Central memory CD8-positive, alpha-beta T cell (primary cell): ENCODE measurements at regions not wholly inside any gene's neighbourhood (a gene's known extent, or its start where the extent isn't known, plus 50 kb on each side); places are given as distances from the start of the nearest gene placed in this dataset.

Experiments
- ATAC-seq: fragments of 150-1000 bp; cut with Tn5 transposase; replicated peaks from 2 replicates; pipeline ENCODE4 v1.10.0; 2022; ENCODE audit warnings: mild to moderate bottlenecking, moderate FRiP score, moderate number of reproducible peaks; ENCODE audit not compliant: poor library complexity, severe bottlenecking; ENCODE audit errors: extremely low read depth
- DNase-seq, 2 donors: peaks; one replicate each; pipeline ENCODE4 v3.0.0; 2021; ENCODE audit warnings: low spot score in 2 of 2
- H3K27ac Mint-ChIP-seq: one replicate; pipeline ENCODE4 v1.8.0; 2022; ENCODE audit warnings: low read depth, mild to moderate bottlenecking, moderate library complexity, mixed read lengths
- H3K27me3 Mint-ChIP-seq: one replicate; pipeline ENCODE4 v1.8.0; 2022; ENCODE audit warnings: mixed read lengths
- H3K36me3 Mint-ChIP-seq: one replicate; pipeline ENCODE4 v1.8.0; 2022; ENCODE audit warnings: mild to moderate bottlenecking, moderate library complexity, mixed read lengths; ENCODE audit not compliant: insufficient read depth
- H3K4me1 Mint-ChIP-seq: one replicate; pipeline ENCODE4 v1.8.0; 2022; ENCODE audit warnings: mixed read lengths
- H3K4me3 Mint-ChIP-seq: one replicate; pipeline ENCODE4 v1.8.0; 2022; ENCODE audit warnings: mild to moderate bottlenecking, moderate library complexity, mixed read lengths
- H3K9me3 Mint-ChIP-seq: one replicate; pipeline ENCODE4 v1.8.0; 2022; ENCODE audit warnings: mixed read lengths

DNA sequence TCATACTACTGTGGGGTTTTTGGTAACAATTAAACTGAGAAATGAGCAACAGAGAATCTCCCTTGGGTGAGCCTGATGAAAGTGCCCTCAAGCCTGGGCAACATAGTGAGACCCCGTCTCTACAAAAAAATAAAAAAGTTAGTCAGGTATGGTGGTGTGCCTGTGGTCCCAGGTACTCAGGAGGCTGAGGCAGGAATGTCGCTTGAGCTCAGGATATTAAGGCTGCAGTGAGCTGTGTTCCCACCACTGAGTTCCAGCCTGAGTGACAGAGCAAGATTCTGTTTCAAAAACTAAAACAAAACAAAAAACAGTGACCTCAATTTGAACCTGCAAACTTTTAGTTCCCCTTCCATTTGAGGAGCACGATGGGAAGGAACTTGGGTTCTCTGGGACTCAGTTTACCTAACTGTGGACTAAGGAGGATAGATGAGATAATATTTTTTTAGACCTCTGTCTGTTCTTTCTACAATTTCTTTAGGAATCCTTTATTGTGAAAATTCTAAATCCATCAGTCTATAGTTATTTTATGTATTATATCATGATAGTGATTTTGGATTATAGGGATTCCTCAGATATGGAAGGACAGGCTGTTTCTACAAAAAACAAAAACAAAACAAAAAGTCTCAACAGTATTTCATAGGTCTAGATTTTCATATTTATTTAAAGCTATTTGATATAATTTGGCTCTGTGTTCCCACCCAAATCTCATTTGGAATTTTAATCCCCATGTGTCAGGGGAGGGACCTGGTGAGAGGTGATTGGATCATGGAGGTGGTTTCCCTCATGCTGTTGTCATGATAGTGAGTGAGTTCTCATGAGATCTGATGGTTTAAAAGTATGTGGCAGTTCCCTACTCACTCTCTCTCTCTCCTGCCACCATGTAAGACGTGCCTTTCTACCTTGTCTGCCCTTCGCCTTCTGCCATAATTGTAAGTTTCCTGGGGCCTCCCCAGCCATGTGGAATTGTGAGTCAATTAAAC is 178.6 kb downstream of the MYCN start:
- no peaks in the 10 kb centered on the region for H3K36me3 Mint-ChIP-seq
- no peak for ATAC-seq
- H3K4me3 Mint-ChIP-seq, result no peak overlapping the region
- DNase-seq, result no peak
- no peak overlapping the region for H3K27ac Mint-ChIP-seq
- H3K27me3 Mint-ChIP-seq, result no peaks in the 10 kb centered on the region
- H3K9me3 Mint-ChIP-seq, result no peaks in the 10 kb centered on the region
- no peaks in the 10 kb centered on the region for H3K4me1 Mint-ChIP-seq

DNA sequence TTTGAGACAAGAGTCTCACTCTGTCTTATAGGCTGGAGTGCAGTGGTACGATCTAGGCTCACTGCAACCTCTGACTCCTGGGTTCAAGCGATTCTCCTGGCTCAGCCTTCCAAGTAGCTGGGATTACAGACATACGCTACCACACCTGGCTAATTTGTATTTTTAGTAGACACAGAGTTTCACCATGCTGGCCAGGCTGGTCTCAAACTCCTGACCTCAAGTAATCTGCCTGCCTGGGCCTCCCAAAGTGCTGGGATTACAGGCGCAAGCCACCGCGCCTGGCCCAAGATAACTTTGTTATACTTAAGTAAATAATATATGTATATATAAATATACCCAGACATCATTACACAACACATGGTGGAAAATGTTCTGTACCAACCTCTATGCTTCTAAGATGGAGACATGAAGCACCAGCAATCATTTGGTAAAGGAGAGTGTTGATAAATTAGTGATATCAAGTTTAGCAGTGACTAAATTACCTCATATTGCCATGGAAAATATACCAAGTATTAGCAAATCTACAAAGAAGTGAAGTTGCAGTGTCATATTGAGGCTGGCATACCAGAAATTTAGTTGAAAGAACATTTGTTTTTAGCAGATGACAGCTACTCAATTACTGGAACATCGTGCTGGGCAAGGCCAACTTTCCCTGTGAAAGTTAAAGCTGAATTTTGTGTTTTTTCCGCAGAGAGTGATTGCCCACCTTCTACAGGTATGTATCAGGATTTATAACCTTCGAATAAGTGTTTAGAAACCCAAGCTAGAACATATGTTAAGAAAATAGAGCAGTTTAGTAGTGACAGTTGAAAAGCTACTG is 177.7 kb downstream of the MYCN start:
- H3K27me3 Mint-ChIP-seq, result no peaks in the 10 kb centered on the region
- no peaks in the 10 kb centered on the region for H3K36me3 Mint-ChIP-seq
- ATAC-seq, result no peak
- H3K9me3 Mint-ChIP-seq, result no peaks in the 10 kb centered on the region
- H3K27ac Mint-ChIP-seq, result no peak overlapping the region
- no peak for DNase-seq
- H3K4me1 Mint-ChIP-seq, result no peaks in the 10 kb centered on the region
- no peak overlapping the region for H3K4me3 Mint-ChIP-seq

DNA sequence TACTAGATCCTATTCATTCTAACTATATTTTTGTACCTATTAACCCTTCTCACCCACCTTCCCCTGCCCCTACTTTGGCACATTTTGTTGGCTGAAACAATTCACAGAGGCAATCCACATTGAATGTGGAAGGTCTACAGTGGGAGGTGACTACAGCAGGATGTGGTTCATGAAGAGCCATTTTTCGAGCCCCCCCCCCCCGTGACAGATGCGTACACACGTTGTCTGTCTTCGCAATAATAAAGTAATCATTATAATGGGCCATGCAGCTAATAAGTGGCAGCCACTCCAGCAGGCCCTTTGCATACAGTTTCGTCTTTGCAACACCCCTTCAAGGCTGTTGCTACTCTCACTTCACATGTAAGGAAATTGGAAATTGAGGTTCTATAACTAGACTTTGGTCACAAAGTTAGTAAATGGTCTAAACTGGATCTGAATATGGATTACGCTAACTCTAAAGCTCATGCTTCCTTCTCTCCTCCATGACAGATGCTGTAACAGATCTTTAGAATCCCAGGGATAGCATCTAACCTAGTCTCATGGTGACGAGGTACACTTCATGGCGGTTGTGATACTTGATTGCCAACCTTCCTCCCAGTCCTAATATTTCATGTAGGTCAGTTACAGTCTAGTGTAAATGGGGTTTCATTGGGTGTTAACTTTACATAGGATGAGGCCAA is 176.8 kb downstream of the MYCN start:
- DNase-seq, result no peak
- no peaks in the 10 kb centered on the region for H3K4me1 Mint-ChIP-seq
- no peaks in the 10 kb centered on the region for H3K9me3 Mint-ChIP-seq
- H3K27me3 Mint-ChIP-seq, result no peaks in the 10 kb centered on the region
- no peak overlapping the region for H3K27ac Mint-ChIP-seq
- ATAC-seq, result no peak
- no peaks in the 10 kb centered on the region for H3K36me3 Mint-ChIP-seq
- no peak overlapping the region for H3K4me3 Mint-ChIP-seq

DNA sequence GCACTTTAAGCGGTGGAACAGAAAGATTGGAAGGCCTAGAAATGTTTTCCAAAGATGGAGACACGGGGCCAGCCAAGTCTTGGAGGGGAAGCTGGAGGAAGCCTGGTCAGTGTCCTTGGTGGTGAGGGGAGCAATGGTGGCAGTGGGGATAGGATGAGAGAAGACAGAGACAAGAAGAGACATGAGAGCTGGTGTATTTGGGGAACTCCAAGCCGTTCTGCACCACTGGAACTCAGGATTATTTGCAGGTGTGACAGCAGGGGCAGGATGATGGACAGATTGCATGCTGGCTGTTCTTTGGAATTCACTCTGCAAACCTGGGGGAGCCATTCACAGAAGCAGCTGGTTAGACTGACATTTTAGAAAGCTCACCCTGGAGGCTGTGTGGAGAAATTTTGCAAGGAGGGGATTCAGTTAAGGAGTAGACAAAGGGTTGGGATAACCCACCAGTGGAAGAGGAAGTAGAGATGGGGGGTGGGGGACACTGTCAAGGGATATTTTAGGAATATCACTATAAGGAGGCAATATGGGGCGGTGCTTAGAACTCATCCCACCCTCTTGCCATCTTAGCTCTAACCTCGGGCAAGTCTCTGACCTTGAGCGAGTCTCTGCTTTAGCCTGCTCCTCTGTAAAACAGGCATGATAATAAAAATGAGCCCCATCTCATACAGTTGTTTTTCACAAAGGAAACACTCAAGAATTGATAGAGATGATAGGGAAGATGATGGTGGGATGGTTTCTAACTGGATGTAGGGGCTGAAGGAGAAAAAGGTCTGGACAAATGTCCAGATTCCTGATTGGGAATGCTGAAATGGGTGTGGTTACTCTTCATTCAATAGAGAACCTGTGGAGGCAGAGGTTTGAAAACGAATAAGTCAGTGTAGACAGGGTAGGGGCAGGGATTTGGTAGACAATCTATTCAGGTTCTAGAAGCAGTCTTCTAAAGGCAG is 175.8 kb downstream of the MYCN start:
- no peak for ATAC-seq
- no peaks in the 10 kb centered on the region for H3K4me1 Mint-ChIP-seq
- no peaks in the 10 kb centered on the region for H3K9me3 Mint-ChIP-seq
- no peak for DNase-seq
- no peak overlapping the region for H3K27ac Mint-ChIP-seq
- no peaks in the 10 kb centered on the region for H3K27me3 Mint-ChIP-seq
- H3K4me3 Mint-ChIP-seq, result no peak overlapping the region
- H3K36me3 Mint-ChIP-seq, result no peaks in the 10 kb centered on the region

DNA sequence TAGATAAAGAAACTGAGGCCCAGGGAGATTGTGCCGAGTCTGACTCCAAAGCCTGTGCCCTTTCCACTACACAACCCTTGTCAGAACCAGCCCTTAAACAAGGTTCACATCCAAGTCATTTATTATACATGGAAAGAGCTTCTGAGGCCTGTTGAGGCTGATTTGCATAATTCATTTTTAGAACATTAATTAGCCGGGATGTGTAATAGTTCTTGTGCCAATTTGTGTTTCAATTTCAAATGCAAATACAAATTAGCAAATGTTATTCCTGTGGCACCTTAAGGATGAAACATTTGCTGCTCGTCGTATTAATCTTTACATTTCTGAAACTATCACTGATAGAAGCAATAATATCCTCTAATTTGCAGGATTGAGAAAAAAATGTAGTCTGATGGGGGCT is 174.9 kb downstream of the MYCN start:
- ATAC-seq, result no peak

DNA sequence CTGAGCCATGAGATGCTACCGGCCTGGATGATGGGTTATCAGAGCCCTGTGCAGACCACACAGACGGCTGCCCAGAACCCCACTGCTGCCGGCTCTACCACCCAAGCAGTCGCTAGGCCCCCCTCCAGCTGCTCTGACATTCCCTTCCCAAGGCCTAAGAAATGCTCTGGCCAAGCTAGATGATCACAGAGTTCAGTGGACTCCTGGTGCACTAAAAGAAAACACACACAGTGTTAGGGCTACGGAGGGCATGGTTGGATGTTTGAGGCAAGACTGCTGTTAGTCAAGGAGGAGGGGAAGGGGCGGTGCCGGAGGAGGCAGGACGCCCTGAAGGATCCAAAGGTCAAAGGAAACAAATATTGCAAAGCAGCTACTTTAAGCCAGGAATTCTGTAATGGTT is 174.5 kb downstream of the MYCN start:
- Mint-ChIP-seq H3K27ac (no peak overlapping the region), H3K9me3 (no peaks in the 10 kb centered on the region), H3K27me3 (no peaks in the 10 kb centered on the region), H3K4me1 (no peaks in the 10 kb centered on the region), H3K4me3 (no peak overlapping the region), H3K36me3 (no peaks in the 10 kb centered on the region)
- ATAC-seq, result no peak
- DNase-seq, result no peak

More for the DNA sequence above, 174.9 kb downstream of the MYCN start:
- Mint-ChIP-seq H3K27ac (no peak overlapping the region), H3K36me3 (no peaks in the 10 kb centered on the region), H3K9me3 (no peaks in the 10 kb centered on the region), H3K4me3 (no peak overlapping the region), H3K27me3 (no peaks in the 10 kb centered on the region), H3K4me1 (no peaks in the 10 kb centered on the region)
- no peak for DNase-seq

DNA sequence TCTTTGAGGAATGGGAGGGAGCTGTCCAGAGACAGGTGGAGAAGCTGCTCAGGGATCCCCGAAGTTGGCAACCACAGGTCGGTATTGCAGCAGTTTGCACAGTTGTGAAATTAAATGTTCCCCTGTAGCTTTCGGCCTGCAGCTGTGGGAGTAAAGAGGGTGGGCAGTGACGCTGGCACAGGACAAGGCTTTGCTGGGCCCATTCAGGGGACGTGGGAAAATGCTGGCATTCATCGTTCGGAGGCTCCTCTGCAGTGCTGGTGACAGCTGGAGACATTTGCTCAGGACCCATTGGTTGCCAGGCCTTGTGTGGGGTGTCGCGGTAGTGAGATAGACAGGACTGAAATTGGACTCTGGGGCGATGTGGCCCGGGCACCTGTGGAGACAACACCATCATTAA is 173.7 kb downstream of the MYCN start:
- DNase-seq, result no peak
- no peaks in the 10 kb centered on the region for H3K4me1 Mint-ChIP-seq
- no peak for ATAC-seq
- no peaks in the 10 kb centered on the region for H3K36me3 Mint-ChIP-seq
- H3K4me3 Mint-ChIP-seq, result no peak overlapping the region
- H3K27me3 Mint-ChIP-seq, result no peaks in the 10 kb centered on the region
- no peak overlapping the region for H3K27ac Mint-ChIP-seq
- H3K9me3 Mint-ChIP-seq, result no peaks in the 10 kb centered on the region

DNA sequence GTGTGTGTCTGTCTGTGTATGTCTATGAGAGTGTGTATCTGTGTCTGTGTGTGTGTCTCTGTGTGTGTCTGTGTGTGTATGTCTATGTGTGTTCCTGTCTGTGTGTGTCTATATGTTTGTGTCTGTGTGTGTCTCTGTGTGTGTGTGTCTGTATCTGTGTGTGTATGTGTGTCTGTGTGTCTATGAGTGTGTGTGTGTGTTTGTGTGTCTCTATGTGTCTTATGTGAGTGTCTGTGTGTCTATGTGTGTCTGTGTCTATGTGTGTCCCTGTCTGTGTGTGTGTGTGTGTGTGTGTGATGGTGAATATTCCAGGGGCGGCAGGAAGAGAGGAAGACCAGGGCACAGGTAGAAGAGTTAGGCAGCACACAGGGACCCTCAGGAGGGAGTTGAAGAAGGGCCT is 173.2 kb downstream of the MYCN start:
- H3K4me3 Mint-ChIP-seq, result no peak overlapping the region
- H3K27me3 Mint-ChIP-seq, result no peaks in the 10 kb centered on the region
- H3K9me3 Mint-ChIP-seq, result no peaks in the 10 kb centered on the region
- DNase-seq (no peak), ATAC-seq (no peak)
- H3K4me1 Mint-ChIP-seq, result no peaks in the 10 kb centered on the region
- no peak overlapping the region for H3K27ac Mint-ChIP-seq
- no peaks in the 10 kb centered on the region for H3K36me3 Mint-ChIP-seq

DNA sequence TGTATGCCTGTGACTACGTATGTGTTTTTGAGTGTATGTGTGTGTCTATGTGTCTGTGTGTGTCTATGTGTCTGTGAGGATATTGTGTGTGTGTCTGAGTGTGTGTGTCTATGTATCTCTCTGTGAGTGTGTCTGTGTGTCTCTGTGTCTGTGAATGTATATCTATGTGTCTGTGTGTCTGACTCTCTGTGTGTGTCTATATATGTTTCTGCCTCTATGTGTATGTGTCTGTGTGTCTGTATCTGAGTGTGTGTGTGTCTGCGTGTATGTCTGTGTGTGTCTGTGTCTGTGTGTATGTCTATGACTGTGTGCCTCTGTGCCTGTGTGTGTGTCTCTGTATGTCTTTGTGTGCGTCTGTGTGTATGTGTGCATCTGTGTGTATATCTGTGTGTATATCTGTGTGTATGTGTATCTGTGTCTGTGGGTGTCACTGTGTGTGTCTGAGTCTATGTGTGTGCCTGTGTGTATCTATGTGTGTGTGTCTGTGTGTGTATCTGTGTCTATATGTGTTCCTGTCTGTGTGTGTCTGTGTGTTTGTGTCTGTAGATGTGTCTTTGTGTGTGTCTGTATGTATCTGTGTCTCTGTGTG is 172.7 kb downstream of the MYCN start:
- H3K36me3 Mint-ChIP-seq, result no peaks in the 10 kb centered on the region
- H3K9me3 Mint-ChIP-seq, result no peaks in the 10 kb centered on the region
- no peak overlapping the region for H3K4me3 Mint-ChIP-seq
- no peaks in the 10 kb centered on the region for H3K27me3 Mint-ChIP-seq
- H3K27ac Mint-ChIP-seq, result no peak overlapping the region
- H3K4me1 Mint-ChIP-seq, result no peaks in the 10 kb centered on the region
- ATAC-seq (no peak), DNase-seq (no peak)

DNA sequence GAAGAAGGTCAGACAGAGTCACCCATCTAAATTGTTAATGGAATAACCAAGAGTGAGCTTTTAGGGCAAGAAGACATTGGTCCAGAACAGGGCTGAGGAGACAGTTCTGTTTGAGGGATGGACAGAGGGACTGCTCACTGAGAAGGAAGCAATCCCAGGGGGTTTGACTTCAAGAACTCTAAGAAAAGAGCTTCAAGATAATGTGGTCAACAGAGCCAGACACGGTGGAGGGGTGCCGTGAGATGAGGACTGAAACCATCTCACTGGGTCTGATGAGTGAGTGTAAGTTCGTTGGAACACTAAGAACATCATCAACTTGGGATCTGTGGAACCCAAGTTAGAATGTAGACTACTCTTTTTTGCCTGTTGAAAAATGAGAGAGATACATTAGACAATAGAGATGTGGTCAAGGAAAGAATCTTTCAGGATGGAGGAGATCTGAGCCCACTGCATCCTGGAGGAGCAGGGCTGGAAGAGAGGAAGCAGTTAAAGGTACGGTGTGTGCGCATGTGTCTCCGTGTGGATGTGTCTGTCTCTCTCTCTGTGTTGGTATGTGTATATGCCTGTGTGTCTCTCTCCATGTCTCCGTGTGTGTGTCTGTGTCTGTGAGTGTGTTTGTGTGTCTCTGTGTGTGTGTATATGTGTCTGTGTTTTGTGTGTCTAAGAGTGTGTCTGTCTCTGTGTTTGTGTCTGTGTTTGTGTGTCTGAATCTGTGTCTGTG is 172.1 kb downstream of the MYCN start:
- Mint-ChIP-seq H3K27ac (no peak overlapping the region), H3K4me3 (no peak overlapping the region), H3K27me3 (no peaks in the 10 kb centered on the region), H3K36me3 (no peaks in the 10 kb centered on the region), H3K4me1 (no peaks in the 10 kb centered on the region), H3K9me3 (no peaks in the 10 kb centered on the region)
- no peak for ATAC-seq
- DNase-seq, result no peak

DNA sequence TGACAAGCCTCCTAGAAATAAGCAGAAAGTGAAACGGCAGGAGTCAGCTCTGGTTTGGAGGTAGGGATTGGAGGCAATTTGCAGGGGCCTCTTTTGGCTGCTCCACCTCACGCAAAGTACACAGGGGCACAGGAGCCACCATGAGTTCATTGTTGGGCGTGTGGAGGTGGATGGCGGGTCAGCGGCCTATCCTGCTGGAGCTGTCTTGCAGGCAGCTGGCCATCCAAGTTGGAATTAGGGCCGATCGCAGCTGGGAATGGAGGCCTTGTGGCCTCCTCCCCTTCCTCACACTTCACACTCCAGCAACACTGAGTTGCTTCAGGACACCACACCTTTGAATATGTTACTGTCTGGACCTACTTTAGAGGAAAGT is 171.5 kb downstream of the MYCN start:
- H3K36me3 Mint-ChIP-seq, result no peaks in the 10 kb centered on the region
- H3K27ac Mint-ChIP-seq, result no peak overlapping the region
- H3K27me3 Mint-ChIP-seq, result no peaks in the 10 kb centered on the region
- DNase-seq, result no peak
- ATAC-seq, result no peak
- no peak overlapping the region for H3K4me3 Mint-ChIP-seq
- H3K4me1 Mint-ChIP-seq, result no peaks in the 10 kb centered on the region
- no peaks in the 10 kb centered on the region for H3K9me3 Mint-ChIP-seq
